NCI-H2081 (cell line): ENCODE measurements at regions not wholly inside any gene's neighbourhood (a gene's known extent, or its start where the extent isn't known, plus 50 kb on each side); places are given as distances from the start of the nearest gene placed in this dataset.

Experiments
- DNase-seq, 2 experiments: peaks; one replicate each; lab custom pipeline; 2025; lab: John Stamatoyannopoulos, UW

GRCh38 chr12:45669792-45670191 lies 59.7 kb upstream of the ARID2 start:
- DNase-seq, result no peak

- no peak for DNase-seq
Observed at GRCh38 chr12:45670346-45671065, 59.0 kb upstream of the ARID2 start.

- no peak for DNase-seq
Observed at GRCh38 chr12:45671254-45671653, 58.3 kb upstream of the ARID2 start.

GRCh38 chr12:45674181-45674977 lies 55.1 kb upstream of the ARID2 start:
- DNase-seq, result no peak

- no peak for DNase-seq
Observed at GRCh38 chr12:45675534-45675933, 54.0 kb upstream of the ARID2 start.
